HG03342 (cell line): ENCODE measurements at regions not wholly inside any gene's neighbourhood (a gene's known extent, or its start where the extent isn't known, plus 50 kb on each side); places are given as distances from the start of the nearest gene placed in this dataset.
"Not testable (repeated sequence)": the region's sequence is repeated elsewhere in the genome, so short reads cannot be mapped to it uniquely, and the experiment has no call there.

ENCODE experiments used
- ATAC-seq: cut with Tn5 transposase; IDR thresholded peaks from one replicate; pipeline ENCODE4 v1.9.1; 2021; ENCODE audit warnings: mild to moderate bottlenecking, moderate library complexity; ENCODE audit not compliant: unreplicated experiment

DNA sequence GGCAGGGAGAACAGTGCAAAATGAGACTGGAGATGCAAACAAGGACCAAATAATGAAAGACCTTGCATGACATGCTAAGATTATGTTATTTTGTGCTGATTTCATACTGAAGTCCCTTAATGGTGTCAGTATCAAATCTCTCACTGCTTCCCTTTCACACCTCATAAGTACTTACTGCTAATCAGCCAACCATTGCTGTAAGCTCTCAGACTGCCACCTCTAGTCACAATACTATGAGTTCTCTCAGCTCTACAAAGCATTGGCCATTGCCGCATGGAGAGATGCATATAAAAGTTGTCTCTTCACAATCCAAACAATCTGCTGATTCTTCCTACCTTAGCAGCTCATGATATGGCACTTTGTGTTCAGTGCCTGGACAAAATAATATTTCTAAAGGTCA lies 375.4 kb downstream of the LTN1 start:
- no peak for ATAC-seq

DNA sequence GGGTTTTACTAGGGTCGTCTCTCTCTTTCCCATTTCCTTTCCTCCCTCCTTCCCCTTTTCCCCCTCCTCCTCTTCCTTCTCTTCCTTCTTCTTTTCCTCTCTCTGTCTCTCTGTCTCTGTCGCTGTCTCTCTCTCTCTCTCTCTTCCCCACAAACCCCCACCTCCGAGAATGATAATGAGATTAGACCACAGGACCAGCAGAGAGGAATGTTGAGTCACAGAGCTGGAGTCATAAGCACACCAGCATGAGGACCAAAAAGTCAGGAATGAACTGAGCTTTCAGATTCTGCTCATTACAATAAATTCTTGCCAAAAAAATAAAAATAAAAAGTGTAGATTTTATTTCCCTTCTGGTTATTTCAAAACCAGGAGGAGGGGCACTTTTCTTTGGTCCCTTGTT lies 377.4 kb downstream of the LTN1 start:
- no peak for ATAC-seq

DNA sequence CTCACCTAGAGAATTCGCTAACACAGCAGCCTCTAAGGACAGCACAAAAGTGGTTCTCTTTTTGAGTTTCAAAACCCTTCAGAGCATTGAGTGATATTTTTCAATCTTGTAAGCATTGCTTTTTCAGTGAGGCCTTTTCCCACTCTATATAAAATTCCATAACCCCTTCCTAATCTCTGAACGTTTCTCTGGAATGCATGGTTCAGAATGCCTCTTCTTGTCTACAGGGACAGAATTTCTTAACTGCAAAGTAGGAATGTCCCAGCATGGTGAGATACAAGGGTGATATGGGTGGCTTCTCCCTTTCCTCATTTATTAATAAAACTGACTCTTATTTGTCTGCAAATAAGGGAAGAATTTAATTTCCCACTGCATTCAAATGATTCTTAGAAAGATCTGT lies 377.9 kb downstream of the LTN1 start:
- ATAC-seq: no peak

DNA sequence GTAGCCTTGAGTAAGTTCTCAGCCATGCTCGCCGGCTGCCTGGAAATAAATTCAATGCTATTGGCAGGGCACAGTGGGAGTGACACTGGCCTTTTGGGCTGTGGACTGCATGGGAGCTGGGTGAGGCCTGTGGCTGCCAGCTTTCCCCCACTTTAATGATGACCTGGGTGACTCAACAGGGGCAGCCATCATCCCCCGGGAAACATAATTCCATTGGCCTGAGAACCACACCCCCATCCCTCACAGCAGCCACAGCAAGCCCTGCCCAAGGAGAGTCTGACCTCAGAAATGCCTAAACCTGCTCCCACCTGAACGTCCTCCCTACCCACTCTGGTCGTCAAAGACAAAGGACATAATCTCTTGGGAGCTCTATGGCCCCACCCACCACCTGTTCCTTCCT lies 384.0 kb downstream of the LTN1 start:
- no peak for ATAC-seq

DNA sequence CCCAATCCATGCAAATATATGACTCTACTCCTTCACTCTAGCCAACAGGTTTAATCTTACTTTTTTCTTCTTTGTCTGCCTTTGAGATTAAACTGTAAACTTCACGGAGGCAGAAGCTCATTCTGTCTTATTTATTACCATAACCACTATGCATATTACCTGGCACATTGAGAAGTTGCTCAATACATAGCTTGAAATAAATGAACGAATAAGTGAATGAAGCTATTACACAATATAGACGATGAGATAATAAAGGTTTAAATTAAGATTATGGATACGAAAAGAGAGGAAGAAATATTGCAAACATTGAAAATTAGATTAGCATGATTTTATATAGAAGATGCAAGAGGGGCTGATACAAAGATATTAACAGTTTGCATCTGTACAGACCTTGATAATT lies 385.1 kb downstream of the LTN1 start:
- ATAC-seq: no peak

DNA sequence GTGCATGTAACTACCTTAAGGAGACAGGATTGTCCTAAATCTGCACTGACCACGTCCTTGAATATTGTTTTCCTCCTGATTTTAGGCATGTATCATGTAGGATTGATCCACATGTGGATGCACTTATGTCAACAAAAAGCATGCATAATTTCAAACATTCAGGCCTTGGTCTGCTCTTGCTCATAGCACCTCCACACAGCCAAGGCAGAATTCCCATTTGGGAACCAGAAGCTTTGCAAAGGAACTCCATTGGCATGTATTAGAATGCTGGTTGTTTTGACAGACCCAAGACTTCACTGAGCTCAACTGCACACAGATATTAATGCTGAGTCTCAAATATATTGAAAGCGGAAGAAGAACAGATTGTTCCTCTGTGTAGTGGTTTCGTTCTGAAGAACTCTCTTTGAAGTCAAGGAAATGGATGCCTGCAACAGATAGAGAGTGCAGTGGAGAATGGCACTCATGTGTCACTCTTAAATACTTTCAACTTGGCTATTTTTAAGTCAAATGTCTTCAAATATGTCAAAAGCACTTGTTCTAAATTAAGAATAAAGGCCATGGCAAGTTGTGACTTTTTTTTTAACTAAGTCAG lies 387.6 kb downstream of the LTN1 start:
- ATAC-seq: peak; percentile 97

DNA sequence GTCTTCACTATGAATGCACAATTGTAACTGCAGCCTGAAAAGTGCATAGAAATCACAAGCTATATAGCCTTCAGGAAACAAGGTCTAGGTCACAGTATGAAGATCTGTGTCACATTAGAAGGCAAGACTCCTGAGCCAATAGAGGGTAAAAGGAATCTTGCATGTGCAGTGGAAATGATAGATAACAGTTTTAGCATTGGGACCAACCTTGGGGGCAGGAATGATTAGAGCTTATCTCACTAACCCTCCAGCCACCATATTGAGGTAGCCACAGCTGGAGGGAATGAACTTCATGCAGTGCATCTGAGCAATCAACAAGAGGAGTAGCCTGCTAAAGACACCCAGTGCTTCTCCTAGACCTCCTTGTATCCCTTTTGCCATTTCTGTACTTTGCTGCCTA lies 390.1 kb downstream of the LTN1 start:
- no peak for ATAC-seq

DNA sequence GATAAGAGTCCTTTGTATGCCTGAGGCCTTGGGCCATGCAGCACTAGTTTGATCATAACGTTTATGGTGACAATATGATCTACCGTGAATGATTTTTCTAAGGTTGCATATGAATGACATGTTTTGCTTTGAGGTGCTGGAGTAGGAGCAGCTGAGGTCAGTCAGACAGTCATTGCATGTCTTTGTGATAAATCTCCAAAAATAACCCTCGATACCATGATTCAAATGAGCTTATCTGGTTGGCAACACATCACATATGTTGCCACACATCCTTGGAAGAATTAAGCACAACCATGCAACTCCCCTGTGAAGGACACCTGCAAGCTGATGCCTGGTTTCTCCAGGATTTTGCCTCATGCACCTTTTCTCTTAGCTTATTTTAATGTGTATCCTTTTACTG lies 394.5 kb downstream of the LTN1 start:
- no peak for ATAC-seq

DNA sequence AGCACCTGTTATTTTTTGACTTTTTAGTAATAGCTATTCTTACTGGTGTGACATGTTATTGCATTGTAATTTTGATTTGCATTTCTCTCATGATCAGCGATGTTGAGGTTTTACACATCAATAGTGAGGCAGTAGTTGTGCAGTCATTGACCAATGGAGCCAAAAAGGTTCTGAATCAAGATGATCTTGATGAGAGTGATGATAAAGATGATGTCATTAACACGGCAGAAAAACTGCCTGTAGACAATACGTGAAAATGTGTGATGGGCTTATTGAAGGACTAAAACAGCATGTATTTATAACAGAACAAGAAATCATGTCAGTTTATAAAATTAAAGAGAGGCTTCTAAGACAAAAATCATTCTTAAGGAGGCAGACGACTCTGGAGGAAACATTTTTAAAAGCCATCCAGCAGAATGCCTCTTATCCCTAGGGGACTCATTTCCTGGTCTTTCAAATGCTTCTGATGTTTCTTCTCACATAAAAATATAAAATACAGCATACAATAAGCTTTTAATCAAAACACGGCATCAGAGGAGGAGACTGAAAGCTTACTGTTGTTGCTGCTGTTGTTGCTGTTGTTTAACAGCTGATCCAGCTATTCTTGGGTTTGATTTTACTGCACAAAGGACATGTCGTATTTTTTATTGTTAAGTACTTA lies 400.3 kb downstream of the LTN1 start:
- ATAC-seq: no peak

DNA sequence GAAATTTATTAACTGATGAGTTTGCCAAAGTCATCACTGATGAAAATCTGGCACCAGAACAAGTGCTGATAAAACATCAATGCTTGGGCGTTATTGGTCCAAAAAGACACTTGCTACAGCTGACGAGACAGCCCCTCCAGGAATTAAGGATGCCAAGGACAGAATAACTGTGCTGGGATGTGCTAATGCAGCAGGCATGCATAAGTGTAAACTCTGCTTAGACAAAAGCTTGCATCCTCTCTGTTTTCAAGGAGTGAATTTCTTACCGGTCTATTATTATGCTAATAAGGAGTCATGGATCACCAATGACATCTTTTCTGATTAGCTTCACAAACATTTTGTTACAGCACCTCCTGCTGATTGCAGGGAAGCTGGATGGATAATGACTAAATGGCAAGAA lies 402.0 kb downstream of the LTN1 start:
- no peak for ATAC-seq

DNA sequence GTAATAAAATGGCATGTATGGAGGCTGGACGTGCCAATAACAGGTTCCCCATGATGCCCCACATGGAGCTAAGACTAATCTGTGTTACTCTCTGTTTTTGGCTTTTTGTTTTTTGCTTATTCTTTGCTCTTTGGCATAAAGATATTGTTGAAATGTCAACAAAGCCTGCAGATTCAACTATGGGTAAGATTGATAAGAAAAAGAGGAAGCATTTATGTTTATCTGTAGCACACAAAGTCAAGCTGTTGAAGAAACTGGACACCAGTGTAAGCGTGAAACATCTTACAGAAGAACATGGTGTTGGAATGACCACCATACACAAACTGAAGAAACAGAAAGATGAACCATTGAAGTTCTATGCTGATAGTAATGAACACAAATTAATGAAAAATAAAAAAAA lies 402.7 kb downstream of the LTN1 start:
- no peak for ATAC-seq

DNA sequence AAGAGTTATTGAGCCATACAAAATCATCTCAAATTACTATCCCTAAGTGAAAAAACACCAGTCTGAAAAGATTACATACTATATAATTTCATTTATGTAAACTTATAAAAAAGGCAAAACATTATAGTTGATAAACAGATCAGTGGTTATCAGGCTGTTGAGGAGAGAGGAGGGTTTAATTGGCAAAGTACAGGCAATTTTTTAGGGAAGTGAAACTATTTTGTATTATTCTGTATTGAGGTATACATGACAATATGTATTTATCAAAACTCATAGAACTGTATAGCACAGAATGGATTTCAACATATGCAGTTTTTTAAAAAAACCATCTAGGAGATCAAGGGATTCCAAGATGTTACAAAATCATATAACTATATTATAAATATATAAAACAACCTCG lies 403.7 kb downstream of the LTN1 start:
- no peak for ATAC-seq

DNA sequence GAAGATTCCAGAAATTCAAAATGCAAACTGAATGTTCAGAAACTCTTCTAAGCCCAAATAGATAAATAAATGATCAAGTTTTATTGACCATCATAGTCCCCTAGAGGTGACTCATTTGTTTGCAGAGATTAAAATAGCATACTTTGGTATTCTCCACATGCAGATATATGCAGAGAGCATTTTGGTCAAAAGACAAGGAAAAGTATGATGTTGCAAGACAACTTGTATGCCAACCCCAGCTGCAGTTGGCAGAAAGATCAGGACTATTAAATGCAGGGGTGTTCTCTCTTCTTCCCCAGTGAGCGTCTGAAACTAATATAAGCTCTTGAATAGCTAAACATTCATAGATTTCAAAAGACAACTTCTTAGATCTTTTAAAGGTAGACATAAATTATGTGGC lies 404.9 kb downstream of the LTN1 start:
- no peak for ATAC-seq

DNA sequence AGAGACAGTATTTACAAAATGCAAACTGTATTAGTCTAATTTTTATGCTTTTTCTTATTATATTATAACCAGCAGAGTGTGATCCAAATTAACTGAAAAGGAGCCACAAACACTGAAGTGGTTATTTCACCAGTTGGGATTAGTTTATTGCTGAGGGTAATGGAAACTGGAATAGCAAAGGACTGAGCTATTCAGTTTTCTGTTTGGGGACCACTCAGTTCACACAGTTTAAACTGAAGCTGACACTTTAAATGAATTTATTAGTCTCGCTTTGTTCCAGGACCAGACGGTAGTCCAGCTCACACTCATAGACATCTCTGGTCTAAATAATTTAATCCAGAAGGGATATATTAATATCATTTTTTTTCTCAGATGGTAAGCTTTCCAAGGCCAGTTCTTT lies 410.7 kb downstream of the LTN1 start:
- ATAC-seq: no peak

DNA sequence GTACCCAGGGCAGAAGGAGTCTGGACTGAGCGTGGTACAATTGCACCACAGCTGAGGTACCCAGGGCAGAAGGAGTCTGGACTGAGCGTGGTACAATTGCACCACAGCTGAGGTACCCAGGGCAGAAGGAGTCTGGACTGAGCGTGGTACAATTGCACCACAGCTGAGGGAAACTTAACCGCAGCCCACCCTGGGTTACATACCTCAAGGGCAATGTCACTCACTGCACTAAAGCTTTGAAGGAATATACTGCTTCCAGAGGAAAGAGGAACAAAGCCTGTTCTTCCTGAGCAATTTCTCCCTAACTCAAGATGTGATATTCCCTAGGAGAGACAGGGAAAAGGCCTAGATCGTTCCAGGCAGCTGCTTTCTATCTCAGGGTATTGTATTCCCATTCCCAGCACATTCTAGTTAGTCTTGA lies 411.4 kb downstream of the LTN1 start:
- not testable (repeated sequence) for ATAC-seq

DNA sequence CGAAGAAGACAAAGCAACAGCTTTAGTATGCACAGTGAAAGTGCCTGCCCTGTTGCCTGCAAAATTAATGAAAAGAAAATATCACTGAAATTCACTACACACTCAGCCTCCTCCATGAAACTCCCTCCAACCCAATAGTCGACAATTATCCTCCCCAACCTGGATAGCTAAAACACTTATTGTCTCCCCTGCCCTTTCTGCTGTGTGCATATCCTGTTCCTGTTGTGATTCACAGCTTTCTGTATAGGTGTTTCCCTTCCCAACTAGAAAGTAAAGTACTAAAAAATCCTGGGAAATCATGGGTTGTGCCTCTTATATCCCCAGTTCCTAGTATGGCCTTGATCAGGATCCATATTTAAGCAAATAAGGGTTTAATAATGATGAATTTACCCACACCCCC lies 412.1 kb downstream of the LTN1 start:
- no peak for ATAC-seq

DNA sequence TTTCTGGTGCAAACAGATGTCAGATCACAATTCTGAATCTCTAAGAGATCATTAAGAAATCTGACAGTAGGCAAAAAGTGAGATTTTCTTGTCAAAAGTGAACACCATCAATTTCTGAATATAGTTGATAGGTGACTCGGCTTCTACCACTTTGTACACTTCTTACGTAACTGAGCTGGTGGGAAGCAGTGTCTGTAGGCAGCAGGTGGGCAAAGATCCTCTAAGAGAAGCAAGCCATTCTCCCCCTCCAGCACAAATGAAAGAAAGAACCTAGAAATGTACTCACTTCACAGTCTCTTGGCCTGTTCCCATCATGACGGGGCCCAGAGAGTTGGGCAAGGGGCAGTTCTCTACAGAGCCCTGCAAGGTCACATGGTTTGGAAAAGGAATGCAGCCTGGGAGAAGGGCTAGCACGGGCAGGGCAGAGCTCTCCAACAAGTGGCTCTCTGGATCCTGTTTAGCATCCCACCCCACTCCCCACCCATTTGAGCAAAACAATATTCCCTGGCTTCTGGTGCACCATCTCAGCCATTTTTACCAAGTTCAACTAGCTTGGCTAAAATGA lies 412.6 kb downstream of the LTN1 start:
- no peak for ATAC-seq

DNA sequence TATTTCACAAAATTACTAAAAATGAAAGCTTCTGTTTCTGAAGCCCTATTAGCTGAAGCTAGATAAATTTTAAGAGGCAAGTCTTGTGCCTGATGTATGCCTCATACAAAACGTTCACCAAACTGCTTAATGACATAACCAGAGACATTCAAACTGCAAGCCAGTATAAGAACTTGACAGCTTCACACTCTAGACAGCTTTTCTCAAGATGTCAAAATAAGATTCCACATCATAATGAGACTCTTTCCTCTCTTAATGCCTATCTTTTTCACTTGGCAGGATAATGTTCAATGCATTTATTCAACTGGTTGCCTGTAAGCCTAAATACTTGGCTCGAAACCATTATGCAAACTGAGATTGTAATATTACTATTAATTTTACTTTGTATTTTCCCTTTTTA lies 424.0 kb downstream of the LTN1 start:
- ATAC-seq: no peak

DNA sequence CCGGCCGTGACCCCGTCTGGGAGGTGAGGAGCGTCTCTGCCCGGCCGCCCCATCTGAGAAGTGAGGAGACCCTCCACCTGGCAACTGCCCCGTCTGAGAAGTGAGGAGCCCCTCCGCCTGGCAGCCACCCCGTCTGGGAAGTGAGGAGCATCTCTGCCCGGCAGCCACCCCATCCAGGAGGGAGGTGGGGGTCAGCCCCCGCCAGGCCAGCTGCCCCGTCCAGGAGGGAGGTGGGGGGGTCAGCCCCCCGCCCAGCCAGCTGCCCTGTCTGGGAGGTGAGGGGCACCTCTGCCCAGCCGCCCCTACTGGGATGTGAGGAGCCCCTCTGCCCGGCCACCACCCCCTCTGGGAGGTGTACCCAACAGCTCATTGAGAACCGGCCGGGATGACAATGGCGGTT lies 428.7 kb downstream of the LTN1 start:
- not testable (repeated sequence) for ATAC-seq

DNA sequence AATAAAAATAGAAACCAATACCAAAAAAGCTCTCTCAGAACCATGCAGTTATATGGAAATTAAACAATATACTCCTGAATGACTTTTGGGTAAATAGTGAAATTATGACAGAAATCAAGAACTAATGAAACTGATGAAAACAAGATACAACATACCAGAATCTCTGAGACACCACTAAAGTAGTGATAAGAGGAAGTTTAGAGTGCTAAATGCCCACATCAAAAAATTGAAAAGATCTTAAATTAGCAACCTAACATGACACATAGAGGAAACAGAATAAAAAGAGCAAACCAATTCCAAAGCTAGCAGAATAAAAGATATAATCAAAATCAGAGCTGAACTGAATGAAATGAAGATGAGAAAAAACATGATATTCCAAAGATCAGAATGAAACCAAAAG lies 430.9 kb downstream of the LTN1 start:
- ATAC-seq: no peak

DNA sequence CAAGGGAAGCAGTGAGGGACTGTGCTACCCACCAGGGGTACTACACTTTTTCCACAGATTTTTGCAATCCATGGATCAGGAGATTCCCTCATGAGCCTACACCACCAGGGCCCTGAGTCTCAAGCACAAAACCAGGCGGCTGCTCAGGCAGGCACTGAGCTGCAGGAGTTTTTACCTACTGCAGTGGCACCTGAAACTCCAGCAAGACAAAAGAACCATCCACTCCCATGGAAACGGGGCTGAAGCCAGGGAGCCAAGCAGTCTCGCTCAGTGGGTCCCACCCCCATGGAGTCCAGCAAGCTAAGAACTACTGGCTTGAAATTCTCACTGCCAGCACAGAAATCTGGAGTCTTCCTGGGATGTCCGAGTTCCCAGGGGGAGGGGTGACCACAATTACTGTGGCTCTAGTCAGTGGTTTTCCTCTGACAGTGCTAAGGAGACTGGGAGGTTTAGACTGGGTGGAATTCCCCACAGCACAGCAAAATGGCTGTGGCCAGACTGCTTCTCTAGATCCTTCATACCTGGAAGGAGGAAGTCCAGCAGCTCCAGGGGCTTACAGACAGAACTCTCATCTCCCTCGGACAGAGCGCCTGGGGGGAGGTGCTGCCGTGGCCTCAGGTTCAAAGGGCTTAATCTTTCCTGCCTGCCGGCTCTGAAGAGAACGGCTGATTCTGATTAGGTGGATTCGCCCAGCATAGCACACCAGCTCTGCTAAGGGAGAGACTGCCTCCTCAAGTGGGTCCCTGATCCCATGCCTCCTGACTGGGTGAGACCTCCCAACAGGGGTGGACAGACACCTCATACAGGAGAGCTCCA lies 437.8 kb downstream of the LTN1 start:
- no peak for ATAC-seq
